Endothelial cell of umbilical vein (primary cell): ENCODE measurements at regions not wholly inside any gene's neighbourhood (a gene's known extent, or its start where the extent isn't known, plus 50 kb on each side); places are given as distances from the start of the nearest gene placed in this dataset.

Experiments used
- BruUV-seq: library from RNA; stranded (reverse); fragments of 400-500 nt; replicated peaks from 2 replicates; lab custom pipeline; 2021; lab: Mats Ljungman, UMichigan
- CTCF ChIA-PET: fragments of 300-600, 350-600 bp; sonication (Branson Sonifier 250); formaldehyde crosslinking; loops from one replicate; lab custom pipeline; 2021; ENCODE audit warnings: antibody characterized with exemption, inconsistent platforms; lab: Charles Lee
- POLR2A ChIA-PET: fragments of 300-600, 350-600 bp; sonication (Branson Sonifier 250); formaldehyde crosslinking; loops from one replicate; lab custom pipeline; 2021; ENCODE audit warnings: antibody characterized with exemption, inconsistent platforms; lab: Charles Lee
- DNase-seq: peaks from one replicate; pipeline ENCODE4 v3.0.0-alpha.2; 2011; ENCODE audit warnings: low read depth, low spot score
- FAIRE-seq: peaks from 2 replicates; lab custom pipeline; 2011; peaks lifted over from hg19 to GRCh38; lab: Jason Lieb, UNC
- H2AFZ ChIP-seq: 2 replicates; pipeline ENCODE4 v1.6.0; 2012; ENCODE audit warnings: low read depth, low read length, control low read depth, inconsistent platforms
- H3K27ac ChIP-seq: 2 replicates; pipeline ENCODE4 v1.5.1; 2011; ENCODE audit warnings: low read depth, mild to moderate bottlenecking, control low read depth, low read length, moderate library complexity; ENCODE audit not compliant: insufficient read depth
- H3K27me3 ChIP-seq, 2 experiments: 2 replicates each; pipeline versions ENCODE4 v1.6.0 to v1.6.1; 2011; ENCODE audit warnings: low read length in 2 of 2, mixed read lengths in 1 of 2; ENCODE audit not compliant: control insufficient read depth in 2 of 2, insufficient read depth in 2 of 2
- H3K36me3 ChIP-seq, 2 experiments: 2 replicates in 1 of 2; 3 replicates in 1 of 2; pipeline ENCODE4 v1.5.1; 2011; ENCODE audit warnings: low read length in 2 of 2, mild to moderate bottlenecking in 1 of 2, moderate library complexity in 1 of 2; ENCODE audit not compliant: control insufficient read depth in 2 of 2, insufficient read depth in 2 of 2; ENCODE audit errors: extremely low read depth in 1 of 2
- H3K4me1 ChIP-seq: 3 replicates; pipeline ENCODE4 v1.5.1; 2011; ENCODE audit warnings: mild to moderate bottlenecking, low read length; ENCODE audit not compliant: control insufficient read depth, insufficient read depth; ENCODE audit errors: extremely low read depth
- H3K4me2 ChIP-seq: 2 replicates; pipeline ENCODE4 v1.6.1; 2011; ENCODE audit warnings: low read length, control low read depth, mixed read lengths; ENCODE audit not compliant: insufficient read depth
- H3K4me3 ChIP-seq, 3 experiments: fragments of 200-600 bp in 1 of 3; sonication (generic), shearing (Covaris generic) in 1 of 3; replicated peaks in 1 of 3; 2 replicates each; pipeline ENCODE4 v1.5.1; 2011 to 2016; ENCODE audit warnings: control low read depth in 3 of 3, low read length in 3 of 3, mild to moderate bottlenecking in 2 of 3, inconsistent platforms in 1 of 3, low read depth in 1 of 3, moderate library complexity in 1 of 3; ENCODE audit not compliant: insufficient read depth in 1 of 3
- H3K79me2 ChIP-seq: 2 replicates; pipeline ENCODE4 v1.6.0; 2012; ENCODE audit warnings: low read length, inconsistent platforms; ENCODE audit not compliant: control insufficient read depth, insufficient read depth
- H3K9ac ChIP-seq: replicated peaks from 2 replicates; pipeline ENCODE3; 2011; ENCODE audit warnings: low read length, control low read depth; ENCODE audit not compliant: insufficient read depth; ENCODE audit errors: extremely low read depth
- H3K9me1 ChIP-seq: replicated peaks from 3 replicates; pipeline ENCODE4 v1.6.0; 2011; ENCODE audit warnings: mild to moderate bottlenecking, low read length; ENCODE audit not compliant: control insufficient read depth, insufficient read depth; ENCODE audit errors: extremely low read depth
- H3K9me3 ChIP-seq: replicated peaks from 2 replicates; pipeline ENCODE4 v1.5.1; 2012; ENCODE audit warnings: low read length, inconsistent platforms; ENCODE audit not compliant: control insufficient read depth, insufficient read depth
- H4K20me1 ChIP-seq: replicated peaks from 2 replicates; pipeline ENCODE3; 2011; ENCODE audit warnings: mild to moderate bottlenecking, low read length; ENCODE audit not compliant: control insufficient read depth, insufficient read depth; ENCODE audit errors: extremely low read depth
- CTCF ChIP-seq, 2 donors: IDR thresholded peaks; 1 replicate in 1 of 2; 2 replicates in 1 of 2; pipeline ENCODE4 v1.5.1; 2011; ENCODE audit warnings: low read length in 2 of 2, mild to moderate bottlenecking in 2 of 2, moderate library complexity in 2 of 2, control low read depth in 1 of 2, inconsistent platforms in 1 of 2, low read depth in 1 of 2; ENCODE audit not compliant: insufficient read depth in 1 of 2; ENCODE audit errors: extremely low read depth in 1 of 2
- EZH2 ChIP-seq: IDR thresholded peaks from 2 replicates; pipeline ENCODE4 v1.6.1; 2012; ENCODE audit warnings: borderline replicate concordance, low read depth, mild to moderate bottlenecking, moderate library complexity, low read length, inconsistent platforms; ENCODE audit not compliant: severe bottlenecking
- FOS ChIP-seq: IDR thresholded peaks from 2 replicates; pipeline ENCODE4 v1.6.1; 2011; ENCODE audit warnings: mild to moderate bottlenecking, low read length, moderate library complexity, borderline replicate concordance; ENCODE audit not compliant: insufficient read depth
- GATA2 ChIP-seq: IDR thresholded peaks from 2 replicates; pipeline ENCODE4 v1.7.0; 2011; ENCODE audit warnings: low read depth, mild to moderate bottlenecking, moderate library complexity, mixed read lengths, low read length; ENCODE audit not compliant: insufficient read length, insufficient read depth
- JUN ChIP-seq: IDR thresholded peaks from 2 replicates; pipeline ENCODE4 v1.6.1; 2011; ENCODE audit warnings: borderline replicate concordance, low read depth; ENCODE audit not compliant: insufficient read length, insufficient read depth
- MAX ChIP-seq: IDR thresholded peaks from 2 replicates; pipeline ENCODE4 v1.6.1; 2011; ENCODE audit not compliant: insufficient read depth, insufficient read length
- MYC ChIP-seq: IDR thresholded peaks from one replicate; pipeline ENCODE4 v1.6.1; 2011; ENCODE audit warnings: mild to moderate bottlenecking, low read depth, low read length
- POLR2A ChIP-seq: IDR thresholded peaks from 2 replicates; pipeline ENCODE4 v1.6.1; 2012; ENCODE audit warnings: low read depth, mild to moderate bottlenecking, control low read depth, low read length
- POLR2AphosphoS5 ChIP-seq: IDR thresholded peaks from 2 replicates; pipeline ENCODE4 v1.6.1; 2012; ENCODE audit warnings: low read depth, mild to moderate bottlenecking, control low read depth, low read length, moderate library complexity; ENCODE audit not compliant: insufficient read depth
- dilution Hi-C: fragments of 300-500 bp; cut with MboI; formaldehyde crosslinking; loops from one replicate; pipeline ENCODE4 v1.15.0; 2019; ENCODE audit warnings: low sequenced_read_pairs; ENCODE audit not compliant: extremely low pct_ligation_motif_present
- intact Hi-C: fragments of 100-400 bp; cut with micrococcal nuclease; formaldehyde crosslinking; loops from one replicate; pipeline ENCODE4 v1.10.0; 2022

GRCh38 chr21:40902299-40902698 is 55.3 kb upstream of the DSCAM start:
- no peak overlapping the region for H2AFZ ChIP-seq
- dilution Hi-C loops = no loop called here
- H3K9me3 ChIP-seq = peaks cover 7% of the 10 kb centered on the region
- CTCF ChIA-PET = no interaction called here
- BruUV-seq = no TSS peak
- POLR2A ChIA-PET = no interaction called here
- no peak overlapping the region for H3K4me2 ChIP-seq
- no peak overlapping the region for H3K27ac ChIP-seq
- FAIRE-seq (no peak), DNase-seq (no peak)
- no peaks in the 10 kb centered on the region for H3K79me2 ChIP-seq
- no peaks in the 10 kb centered on the region for H3K36me3 ChIP-seq
- no peaks in the 10 kb centered on the region for H4K20me1 ChIP-seq
- H3K4me3 ChIP-seq = no peak overlapping the region
- TF ChIP-seq MYC = no peak
- TF ChIP-seq FOS = no peak
- TF ChIP-seq GATA2 = no peak
- no peak for TF ChIP-seq MAX
- no peak for TF ChIP-seq POLR2A
- no peak for TF ChIP-seq CTCF (IDR thresholded peaks at IDR 0.05; ENCODE audit: extremely low read depth in 1 of 2, insufficient read depth in 1 of 2, low read depth in 1 of 2, low read length in 2 of 2)
- TF ChIP-seq EZH2 = no peak
- no peak for TF ChIP-seq POLR2AphosphoS5
- no peak for TF ChIP-seq JUN
- H3K9ac ChIP-seq = no peak overlapping the region
- no peaks in the 10 kb centered on the region for H3K4me1 ChIP-seq
- H3K9me1 ChIP-seq = no peaks in the 10 kb centered on the region
- no peaks in the 10 kb centered on the region for H3K27me3 ChIP-seq
- intact Hi-C loops = no loop called here
